H9 (cell line): ENCODE measurements at regions not wholly inside any gene's neighbourhood (a gene's known extent, or its start where the extent isn't known, plus 50 kb on each side); places are given as distances from the start of the nearest gene placed in this dataset.

Source experiments
- DNase-seq: peaks from one replicate; pipeline ENCODE4 v3.0.0-alpha.2; 2017
- H2AFZ ChIP-seq: one replicate; pipeline ENCODE4 v1.6.1; 2013; ENCODE audit warnings: mild to moderate bottlenecking, low read length, control low read depth, moderate library complexity
- H2AK5ac ChIP-seq: 2 replicates; pipeline ENCODE4 v1.6.1; 2013; ENCODE audit warnings: low read length, control low read depth, mixed read lengths; ENCODE audit not compliant: insufficient read length
- H2BK120ac ChIP-seq: one replicate; pipeline ENCODE4 v1.6.1; 2013; ENCODE audit warnings: low read depth, mild to moderate bottlenecking, low read length, control low read depth, inconsistent platforms; ENCODE audit not compliant: poor library complexity, severe bottlenecking
- H2BK12ac ChIP-seq: 2 replicates; pipeline ENCODE4 v1.6.1; 2013; ENCODE audit warnings: low read length, control low read depth, mixed read lengths, low read depth; ENCODE audit not compliant: insufficient read length
- H2BK15ac ChIP-seq: 2 replicates; pipeline ENCODE4 v1.6.1; 2013; ENCODE audit warnings: low read depth, low read length, control low read depth
- H2BK20ac ChIP-seq: one replicate; pipeline ENCODE4 v1.6.1; 2013; ENCODE audit warnings: low read depth, mild to moderate bottlenecking, low read length, control low read depth, inconsistent platforms; ENCODE audit not compliant: poor library complexity, severe bottlenecking
- H2BK5ac ChIP-seq: 2 replicates; pipeline ENCODE4 v1.6.1; 2013; ENCODE audit warnings: low read length, control low read depth, mixed read lengths; ENCODE audit not compliant: insufficient read length
- H3K14ac ChIP-seq: 2 replicates; pipeline ENCODE4 v1.6.1; 2013; ENCODE audit warnings: low read length, control low read depth; ENCODE audit not compliant: insufficient read depth
- H3K18ac ChIP-seq: 2 replicates; pipeline ENCODE4 v1.6.1; 2013; ENCODE audit warnings: low read depth, mild to moderate bottlenecking, mixed read lengths, low read length, control low read depth; ENCODE audit not compliant: insufficient read length
- H3K23ac ChIP-seq: 2 replicates; pipeline ENCODE4 v1.6.1; 2013; ENCODE audit warnings: low read length, control low read depth, mixed read lengths, low read depth; ENCODE audit not compliant: insufficient read length
- H3K23me2 ChIP-seq: 2 replicates; pipeline ENCODE4 v1.6.1; 2013; ENCODE audit warnings: low read depth, mild to moderate bottlenecking, mixed read lengths, low read length, control low read depth; ENCODE audit not compliant: insufficient read length, poor library complexity, severe bottlenecking
- H3K27ac ChIP-seq: 2 replicates; pipeline ENCODE4 v1.5.1; 2013; ENCODE audit warnings: low read length, control low read depth, mixed read lengths, low read depth; ENCODE audit not compliant: insufficient read length
- H3K27me3 ChIP-seq: 2 replicates; pipeline ENCODE4 v1.6.1; 2013; ENCODE audit warnings: low read length, control low read depth, inconsistent platforms; ENCODE audit not compliant: insufficient read depth
- H3K4ac ChIP-seq: 2 replicates; pipeline ENCODE4 v1.6.1; 2013; ENCODE audit warnings: low read depth, mild to moderate bottlenecking, control low read depth, inconsistent platforms, low read length, moderate library complexity
- H3K4me1 ChIP-seq: 2 replicates; pipeline ENCODE4 v1.6.1; 2013; ENCODE audit warnings: low read length, control low read depth, inconsistent platforms; ENCODE audit not compliant: insufficient read depth
- H3K4me2 ChIP-seq: 2 replicates; pipeline ENCODE4 v1.6.1; 2013; ENCODE audit warnings: low read length, control low read depth, mixed read lengths; ENCODE audit not compliant: insufficient read length, insufficient read depth
- H3K56ac ChIP-seq: 2 replicates; pipeline ENCODE4 v1.6.1; 2013; ENCODE audit warnings: low read depth, mild to moderate bottlenecking, mixed read lengths, low read length, control low read depth; ENCODE audit not compliant: insufficient read length
- H3K79me1 ChIP-seq: 2 replicates; pipeline ENCODE4 v1.6.1; 2013; ENCODE audit warnings: low read depth, mild to moderate bottlenecking, moderate library complexity, low read length, control low read depth, inconsistent platforms; ENCODE audit not compliant: insufficient read depth, poor library complexity, severe bottlenecking
- H3K79me2 ChIP-seq: 2 replicates; pipeline ENCODE4 v1.6.1; 2013; ENCODE audit warnings: low read length, control low read depth, inconsistent platforms; ENCODE audit not compliant: insufficient read depth
- H3K9ac ChIP-seq: 2 replicates; pipeline ENCODE4 v1.6.1; 2013; ENCODE audit warnings: low read length, control low read depth, mixed read lengths; ENCODE audit not compliant: insufficient read length; ENCODE audit errors: extremely low read depth
- H3K9me3 ChIP-seq: one replicate; pipeline ENCODE4 v1.6.1; 2013; ENCODE audit warnings: low read depth, low read length, inconsistent platforms; ENCODE audit not compliant: control insufficient read depth
- H3T11ph ChIP-seq: one replicate; pipeline ENCODE4 v1.6.1; 2013; ENCODE audit warnings: mild to moderate bottlenecking, low read length, control low read depth, inconsistent platforms
- H4K20me1 ChIP-seq: one replicate; pipeline ENCODE4 v1.6.1; 2013; ENCODE audit not compliant: control insufficient read depth, insufficient read length, insufficient read depth
- H4K5ac ChIP-seq: 2 replicates; pipeline ENCODE4 v1.6.1; 2013; ENCODE audit warnings: low read depth, mild to moderate bottlenecking, mixed read lengths, low read length, control low read depth; ENCODE audit not compliant: insufficient read length
- H4K8ac ChIP-seq: replicated peaks from 2 replicates; pipeline ENCODE4 v1.6.1; 2013; ENCODE audit warnings: low read length, control low read depth, mixed read lengths, low read depth; ENCODE audit not compliant: insufficient read length
- H4K91ac ChIP-seq: 2 replicates; pipeline ENCODE4 v1.6.1; 2013; ENCODE audit warnings: low read depth, mild to moderate bottlenecking, moderate library complexity, mixed read lengths, low read length, control low read depth; ENCODE audit not compliant: insufficient read length
- H3K27ac Mint-ChIP-seq, 3 experiments: 2 replicates in 2 of 3; 3 replicates in 1 of 3; pipeline ENCODE4 v1.8.0; 2020 to 2021; ENCODE audit warnings: mixed read lengths in 3 of 3, mild to moderate bottlenecking in 1 of 3, moderate library complexity in 1 of 3
- H3K27me3 Mint-ChIP-seq: 2 replicates; pipeline ENCODE4 v1.8.0; 2021; ENCODE audit warnings: low read depth, mild to moderate bottlenecking, moderate library complexity, mixed read lengths
- H3K36me3 Mint-ChIP-seq, 3 experiments: 2 replicates in 2 of 3; 3 replicates in 1 of 3; pipeline ENCODE4 v1.8.0; 2020 to 2021; ENCODE audit warnings: low read depth in 3 of 3, mixed read lengths in 3 of 3; ENCODE audit not compliant: insufficient read depth in 1 of 3
- H3K4me1 Mint-ChIP-seq, 2 experiments: 2 replicates each; pipeline ENCODE4 v1.8.0; 2020; ENCODE audit warnings: mixed read lengths in 2 of 2
- H3K4me3 Mint-ChIP-seq, 2 experiments: 2 replicates in 1 of 2; 3 replicates in 1 of 2; pipeline ENCODE4 v1.8.0; 2020 to 2021; ENCODE audit warnings: mild to moderate bottlenecking in 2 of 2, mixed read lengths in 2 of 2, moderate library complexity in 1 of 2
- H3K9me3 Mint-ChIP-seq, 2 experiments: 2 replicates in 1 of 2; 3 replicates in 1 of 2; pipeline ENCODE4 v1.8.0; 2020; ENCODE audit warnings: mild to moderate bottlenecking in 2 of 2, mixed read lengths in 2 of 2, moderate library complexity in 1 of 2
- WGBS: extraction: QIAGEN DNeasy Blood & Tissue Kit; methylation state at CpG from one replicate; pipeline ENCODE4 v1.1.7; 2013; ENCODE audit warnings: missing lambda C conversion rate, low lambda C conversion rate, mixed read lengths; ENCODE audit not compliant: insufficient read length; ENCODE audit errors: extremely low coverage; 5-methylcytosine and 5-hydroxymethylcytosine counted together
- TF ChIP-seq, protein P1 (sequence below): fragments of 200-600 bp; sonication (generic); conservative IDR thresholded peaks from 3 replicates; pipeline ENCODE4 v1.8.0; 2021; ENCODE audit warnings: antibody characterized with exemption, mild to moderate bottlenecking

DNA sequence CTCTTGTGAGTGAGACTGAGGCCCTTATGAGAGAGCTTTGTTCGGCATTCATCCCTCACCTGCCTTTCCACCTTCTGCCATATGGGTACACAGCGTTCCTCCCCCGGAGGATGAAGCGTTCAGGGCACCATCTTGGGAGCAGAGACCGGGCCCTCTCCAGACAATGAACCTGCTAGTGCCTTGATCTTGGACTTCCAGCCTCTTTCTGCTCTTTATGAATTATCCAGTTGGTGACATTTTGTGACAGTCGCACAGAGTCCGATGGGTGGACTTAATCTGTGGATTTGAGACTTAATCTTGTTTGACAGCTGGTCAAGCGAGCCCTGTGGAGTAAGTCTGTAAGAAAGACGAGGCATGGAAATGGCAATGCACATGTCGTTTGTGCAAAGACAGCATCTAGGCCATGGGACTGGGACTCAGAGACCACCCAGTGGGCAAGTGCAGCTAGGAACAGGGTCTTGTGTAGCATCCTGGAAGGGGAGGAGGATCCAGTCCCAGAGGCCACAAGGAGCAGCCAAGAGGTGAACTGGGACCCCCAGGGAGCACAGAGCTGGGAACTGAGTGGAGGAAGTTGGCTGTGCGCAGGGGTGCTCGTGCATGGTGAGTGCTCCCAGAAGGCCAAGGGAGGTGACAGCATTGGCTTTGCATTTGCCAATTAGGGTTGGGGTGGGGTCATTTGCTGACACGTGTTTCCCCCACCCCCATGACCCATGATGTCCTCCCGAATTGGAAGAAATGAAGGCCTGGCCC, 69.5 kb upstream of the HDAC4 start:
- H3K4ac ChIP-seq: no peak overlapping the region
- H4K20me1 ChIP-seq: peaks cover 3% of the 10 kb centered on the region
- H3K4me2 ChIP-seq: no peak overlapping the region
- no peak overlapping the region for H4K5ac ChIP-seq
- no peak overlapping the region for H4K91ac ChIP-seq
- Mint-ChIP-seq H3K27me3 (peaks cover 13% of the 10 kb centered on the region), H3K27ac (peak overlapping the region in 1 of 3 experiments; percentile 23; a peak in 1 of 7 replicates), H3K4me1 (peaks cover 0 to 4% of the 10 kb centered on the region in 2 experiments; a peak in 2 of 4 replicates), H3K9me3 (peaks cover 11 to 12% of the 10 kb centered on the region in 2 experiments; a peak in 4 of 5 replicates), H3K4me3 (no peak overlapping the region), H3K36me3 (peaks cover 0 to 3% (median 2%) of the 10 kb centered on the region in 3 experiments; a peak in 3 of 7 replicates)
- TF ChIP-seq, protein P1, sequence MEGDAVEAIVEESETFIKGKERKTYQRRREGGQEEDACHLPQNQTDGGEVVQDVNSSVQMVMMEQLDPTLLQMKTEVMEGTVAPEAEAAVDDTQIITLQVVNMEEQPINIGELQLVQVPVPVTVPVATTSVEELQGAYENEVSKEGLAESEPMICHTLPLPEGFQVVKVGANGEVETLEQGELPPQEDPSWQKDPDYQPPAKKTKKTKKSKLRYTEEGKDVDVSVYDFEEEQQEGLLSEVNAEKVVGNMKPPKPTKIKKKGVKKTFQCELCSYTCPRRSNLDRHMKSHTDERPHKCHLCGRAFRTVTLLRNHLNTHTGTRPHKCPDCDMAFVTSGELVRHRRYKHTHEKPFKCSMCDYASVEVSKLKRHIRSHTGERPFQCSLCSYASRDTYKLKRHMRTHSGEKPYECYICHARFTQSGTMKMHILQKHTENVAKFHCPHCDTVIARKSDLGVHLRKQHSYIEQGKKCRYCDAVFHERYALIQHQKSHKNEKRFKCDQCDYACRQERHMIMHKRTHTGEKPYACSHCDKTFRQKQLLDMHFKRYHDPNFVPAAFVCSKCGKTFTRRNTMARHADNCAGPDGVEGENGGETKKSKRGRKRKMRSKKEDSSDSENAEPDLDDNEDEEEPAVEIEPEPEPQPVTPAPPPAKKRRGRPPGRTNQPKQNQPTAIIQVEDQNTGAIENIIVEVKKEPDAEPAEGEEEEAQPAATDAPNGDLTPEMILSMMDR: no peak
- H3K79me1 ChIP-seq: no peaks in the 10 kb centered on the region
- H2BK15ac ChIP-seq: no peak overlapping the region
- no peaks in the 10 kb centered on the region for H3K23me2 ChIP-seq
- H2BK12ac ChIP-seq: no peak overlapping the region
- no peak overlapping the region for H3T11ph ChIP-seq
- no peak overlapping the region for H3K27ac ChIP-seq
- no peak overlapping the region for H3K23ac ChIP-seq
- H3K9me3 ChIP-seq: no peaks in the 10 kb centered on the region
- H3K14ac ChIP-seq: no peak overlapping the region
- H3K4me1 ChIP-seq: no peaks in the 10 kb centered on the region
- no CpG with 5 or more reads among the region's 14 CpGs for WGBS
- no peak overlapping the region for H2AK5ac ChIP-seq
- no peaks in the 10 kb centered on the region for H3K27me3 ChIP-seq
- H3K18ac ChIP-seq: no peak overlapping the region
- peak; percentile 2 for DNase-seq
- no peak overlapping the region for H2BK20ac ChIP-seq
- no peak overlapping the region for H3K56ac ChIP-seq
- no peak overlapping the region for H2BK120ac ChIP-seq
- no peak overlapping the region for H3K9ac ChIP-seq
- no peak overlapping the region for H2BK5ac ChIP-seq
- H4K8ac ChIP-seq: no peak overlapping the region
- no peak overlapping the region for H2AFZ ChIP-seq
- H3K79me2 ChIP-seq: no peaks in the 10 kb centered on the region; the same call in 1 of the 2 replicates
